SKM-1 (cell line): ENCODE measurements at regions not wholly inside any gene's neighbourhood (a gene's known extent, or its start where the extent isn't known, plus 50 kb on each side); places are given as distances from the start of the nearest gene placed in this dataset.

Source experiments
- DNase-seq: peaks from one replicate; lab custom pipeline; 2025; ENCODE audit not compliant: unreplicated experiment; lab: John Stamatoyannopoulos, UW

DNA sequence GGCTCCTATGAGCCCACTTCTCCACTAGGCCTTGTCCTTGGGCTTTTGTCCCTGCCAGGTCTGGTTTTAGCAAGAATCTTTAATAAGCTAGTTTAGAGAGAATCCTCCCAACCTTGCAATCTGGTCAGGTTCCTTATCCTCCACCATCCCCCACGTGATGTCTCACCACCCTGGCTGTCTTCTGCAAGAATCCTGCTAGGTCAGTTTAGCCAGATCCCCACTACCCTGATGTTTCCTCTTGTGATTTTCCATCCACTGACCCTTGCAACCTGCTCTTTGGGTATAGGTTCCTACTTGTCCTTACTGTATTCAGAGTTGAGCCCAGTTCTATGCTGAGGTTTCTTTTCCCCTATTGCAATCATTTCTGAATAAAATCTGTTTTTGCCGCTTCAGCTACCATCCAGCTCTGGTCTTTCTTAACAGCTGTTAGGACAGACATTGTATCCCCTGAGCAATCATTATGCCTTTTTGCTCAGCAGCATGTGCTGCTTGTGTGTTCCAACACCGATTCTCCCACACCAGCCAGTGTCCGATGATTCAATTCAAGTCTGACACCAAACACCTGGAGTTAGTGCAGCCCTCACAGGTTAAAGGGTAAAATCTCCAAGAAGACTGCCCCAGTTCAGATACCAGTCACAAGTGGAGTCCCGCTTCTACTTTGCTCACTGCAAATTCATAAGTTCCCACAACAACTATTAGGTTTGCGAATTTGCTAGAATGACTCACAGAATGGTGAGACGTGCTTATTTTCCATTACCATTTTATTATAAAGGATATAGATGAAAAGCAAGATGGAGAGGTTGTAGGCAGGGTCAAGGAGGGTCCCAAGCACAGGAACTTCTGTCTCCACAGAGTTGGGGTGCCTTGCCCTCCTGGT lies 62.2 kb upstream of the ADCY1 start:
- DNase-seq = no peak

DNA sequence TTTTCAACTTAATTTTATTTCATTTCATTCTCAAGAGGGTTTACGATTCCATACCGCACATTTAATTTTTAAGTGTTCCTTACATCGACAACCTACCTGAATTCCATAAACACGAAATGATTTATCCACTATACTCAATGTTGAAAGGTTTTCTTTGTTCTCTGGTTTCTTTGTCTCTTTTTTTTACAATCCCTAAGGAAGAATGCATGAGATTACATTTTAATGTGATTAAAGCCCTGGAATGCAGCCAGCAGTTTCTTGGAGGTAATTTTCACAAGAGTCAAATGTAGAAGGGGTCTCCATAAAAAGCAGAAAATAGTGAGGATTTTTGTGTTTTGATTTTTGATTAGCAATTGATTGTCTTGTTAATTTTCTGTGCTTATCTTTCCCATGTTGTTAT lies 59.2 kb upstream of the ADCY1 start:
- no peak for DNase-seq

- no peak for DNase-seq
These were observed 58.8 kb upstream of the ADCY1 start for GRCh38 chr7:45515346-45515745.
